ENCODE measurements at regions not wholly inside any gene's neighbourhood (a gene's known extent, or its start where the extent isn't known, plus 50 kb on each side); places are given as distances from the start of the nearest gene placed in this dataset.
"Not testable (repeated sequence)": the region's sequence is repeated elsewhere in the genome, so short reads cannot be mapped to it uniquely, and the experiment has no call there.

GRCh38 chr4:120568731-120569130 lies 353.8 kb downstream of the PRDM5 start:
- Histone ChIP-seq H3K27me3 (ENCODE audit: control insufficient read depth in 5 of 5, insufficient read depth in 4 of 5, low read length in 5 of 5) (no peaks in the 10 kb centered on the region), H3K9ac (ENCODE audit: low read length in 5 of 5) (no peak overlapping the region), H3K27ac (ENCODE audit: low read depth, low read length) (no peak overlapping the region), H3K4me1 (ENCODE audit: control insufficient read depth in 5 of 5, insufficient read depth in 5 of 5, low read length in 5 of 5) (no peaks in the 10 kb centered on the region), H3K4me3 (ENCODE audit: low read depth in 1 of 5, low read length in 5 of 5) (no peak overlapping the region), H3K9me3 (ENCODE audit: control insufficient read depth in 5 of 5, low read length in 5 of 5) (no peaks in the 10 kb centered on the region), H3K36me3 (ENCODE audit: control insufficient read depth in 5 of 5, insufficient read depth in 5 of 5, low read length in 5 of 5) (no peaks in the 10 kb centered on the region)

DNA sequence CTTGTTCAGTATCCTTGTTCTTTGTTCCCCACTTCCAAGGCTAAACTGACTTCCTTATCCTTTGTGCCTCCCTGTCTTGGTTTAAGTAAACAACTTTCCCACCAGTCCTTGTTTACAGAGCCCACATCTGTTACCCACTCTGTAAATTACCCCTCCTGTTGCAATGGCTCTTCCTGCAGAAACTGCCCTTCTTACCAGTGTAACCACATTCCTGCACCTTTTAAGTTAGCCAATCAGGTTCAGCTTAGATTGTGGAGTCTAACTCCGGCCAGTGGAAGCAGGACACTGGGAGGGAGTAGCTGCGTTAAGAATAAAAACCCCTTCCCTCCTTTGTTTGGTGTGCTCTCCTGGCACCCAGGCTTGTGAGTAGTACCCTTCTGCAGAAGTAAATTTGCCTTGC lies 360.9 kb downstream of the PRDM5 start:
- H3K27me3 ChIP-seq (ENCODE audit: control insufficient read depth in 5 of 5, insufficient read depth in 4 of 5, low read length in 5 of 5): no peaks in the 10 kb centered on the region
- H3K4me3 ChIP-seq (ENCODE audit: low read depth in 1 of 5, low read length in 5 of 5): no peak overlapping the region
- no peak overlapping the region for H3K9ac ChIP-seq (ENCODE audit: low read length in 5 of 5)
- no peak overlapping the region for H3K27ac ChIP-seq (ENCODE audit: low read depth, low read length)
- H3K9me3 ChIP-seq (ENCODE audit: control insufficient read depth in 5 of 5, low read length in 5 of 5): peaks cover 0 to 8% (median 7%) of the 10 kb centered on the region in 5 donors
- no peaks in the 10 kb centered on the region for H3K36me3 ChIP-seq (ENCODE audit: control insufficient read depth in 5 of 5, insufficient read depth in 5 of 5, low read length in 5 of 5)
- no peaks in the 10 kb centered on the region for H3K4me1 ChIP-seq (ENCODE audit: control insufficient read depth in 5 of 5, insufficient read depth in 5 of 5, low read length in 5 of 5)

- H3K27ac ChIP-seq (ENCODE audit: low read depth, low read length): no peak overlapping the region
- no peak overlapping the region for H3K9ac ChIP-seq (ENCODE audit: low read length in 5 of 5)
- no peaks in the 10 kb centered on the region for H3K36me3 ChIP-seq (ENCODE audit: control insufficient read depth in 5 of 5, insufficient read depth in 5 of 5, low read length in 5 of 5)
- no peaks in the 10 kb centered on the region for H3K4me1 ChIP-seq (ENCODE audit: control insufficient read depth in 5 of 5, insufficient read depth in 5 of 5, low read length in 5 of 5)
- no peak overlapping the region for H3K4me3 ChIP-seq (ENCODE audit: low read depth in 1 of 5, low read length in 5 of 5)
- no peaks in the 10 kb centered on the region for H3K27me3 ChIP-seq (ENCODE audit: control insufficient read depth in 5 of 5, insufficient read depth in 4 of 5, low read length in 5 of 5)
- peaks cover 0 to 8% (median 7%) of the 10 kb centered on the region in 5 donors for H3K9me3 ChIP-seq (ENCODE audit: control insufficient read depth in 5 of 5, low read length in 5 of 5)
Observed at GRCh38 chr4:120557372-120557771, 365.2 kb downstream of the PRDM5 start.

- H3K27ac ChIP-seq (ENCODE audit: low read depth, low read length): no peak overlapping the region
- H3K4me3 ChIP-seq (ENCODE audit: low read depth in 1 of 5, low read length in 5 of 5): no peak overlapping the region
- no peak overlapping the region for H3K9ac ChIP-seq (ENCODE audit: low read length in 5 of 5)
- H3K4me1 ChIP-seq (ENCODE audit: control insufficient read depth in 5 of 5, insufficient read depth in 5 of 5, low read length in 5 of 5): no peaks in the 10 kb centered on the region
- no peaks in the 10 kb centered on the region for H3K27me3 ChIP-seq (ENCODE audit: control insufficient read depth in 5 of 5, insufficient read depth in 4 of 5, low read length in 5 of 5)
- no peaks in the 10 kb centered on the region for H3K9me3 ChIP-seq (ENCODE audit: control insufficient read depth in 5 of 5, low read length in 5 of 5)
- H3K36me3 ChIP-seq (ENCODE audit: control insufficient read depth in 5 of 5, insufficient read depth in 5 of 5, low read length in 5 of 5): no peaks in the 10 kb centered on the region
Observed at GRCh38 chr4:120555058-120555457, 367.5 kb downstream of the PRDM5 start.

- H3K4me1 ChIP-seq (ENCODE audit: control insufficient read depth in 5 of 5, insufficient read depth in 5 of 5, low read length in 5 of 5): no peaks in the 10 kb centered on the region
- H3K27ac ChIP-seq (ENCODE audit: low read depth, low read length): no peak overlapping the region
- H3K4me3 ChIP-seq (ENCODE audit: low read depth in 1 of 5, low read length in 5 of 5): no peak overlapping the region
- H3K9ac ChIP-seq (ENCODE audit: low read length in 5 of 5): no peak overlapping the region
- H3K36me3 ChIP-seq (ENCODE audit: control insufficient read depth in 5 of 5, insufficient read depth in 5 of 5, low read length in 5 of 5): no peaks in the 10 kb centered on the region
- H3K27me3 ChIP-seq (ENCODE audit: control insufficient read depth in 5 of 5, insufficient read depth in 4 of 5, low read length in 5 of 5): no peaks in the 10 kb centered on the region
- H3K9me3 ChIP-seq (ENCODE audit: control insufficient read depth in 5 of 5, low read length in 5 of 5): no peaks in the 10 kb centered on the region
Observed at GRCh38 chr4:120554086-120554485, 368.4 kb downstream of the PRDM5 start.

DNA sequence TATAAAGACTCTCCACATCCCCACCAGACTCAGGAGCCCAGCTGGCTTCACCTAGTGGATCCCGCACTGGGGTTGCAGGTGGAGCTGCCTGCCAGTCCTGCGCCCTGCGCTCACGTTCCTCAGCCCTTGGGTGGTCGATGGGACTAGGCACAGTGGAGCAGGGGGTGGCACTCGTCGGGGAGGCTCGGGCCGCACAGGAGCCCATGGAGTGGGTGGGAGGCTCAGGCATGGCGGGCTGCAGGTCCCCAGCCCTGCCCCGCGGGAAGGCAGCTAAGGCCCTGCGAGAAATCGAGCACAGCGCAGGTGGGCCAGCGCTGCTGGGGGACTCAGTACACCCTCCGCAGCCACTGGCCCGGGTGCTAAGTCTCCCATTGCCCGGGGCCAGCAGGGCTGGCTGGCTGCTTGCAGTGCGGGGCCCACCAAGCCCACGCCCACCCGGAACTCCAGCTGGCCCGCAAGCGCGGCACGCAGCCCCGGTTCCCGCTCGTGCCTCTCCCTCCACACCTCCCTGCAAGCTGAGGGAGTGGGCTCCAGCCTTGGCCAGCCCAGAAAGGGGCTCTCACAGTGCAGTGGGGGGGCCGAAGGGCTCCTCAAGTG lies 371.8 kb downstream of the PRDM5 start:
- not testable (repeated sequence) for H3K27ac ChIP-seq (ENCODE audit: low read depth, low read length); H3K9ac ChIP-seq (ENCODE audit: low read length in 5 of 5); H3K9me3 ChIP-seq (ENCODE audit: control insufficient read depth in 5 of 5, low read length in 5 of 5); H3K36me3 ChIP-seq (ENCODE audit: control insufficient read depth in 5 of 5, insufficient read depth in 5 of 5, low read length in 5 of 5); H3K4me3 ChIP-seq (ENCODE audit: low read depth in 1 of 5, low read length in 5 of 5); H3K4me1 ChIP-seq (ENCODE audit: control insufficient read depth in 5 of 5, insufficient read depth in 5 of 5, low read length in 5 of 5); H3K27me3 ChIP-seq (ENCODE audit: control insufficient read depth in 5 of 5, insufficient read depth in 4 of 5, low read length in 5 of 5)

- H3K27me3 ChIP-seq (ENCODE audit: control insufficient read depth in 5 of 5, insufficient read depth in 4 of 5, low read length in 5 of 5): no peaks in the 10 kb centered on the region
- H3K9me3 ChIP-seq (ENCODE audit: control insufficient read depth in 5 of 5, low read length in 5 of 5): no peaks in the 10 kb centered on the region
- no peaks in the 10 kb centered on the region for H3K36me3 ChIP-seq (ENCODE audit: control insufficient read depth in 5 of 5, insufficient read depth in 5 of 5, low read length in 5 of 5)
- H3K4me3 ChIP-seq (ENCODE audit: low read depth in 1 of 5, low read length in 5 of 5): no peak overlapping the region
- H3K4me1 ChIP-seq (ENCODE audit: control insufficient read depth in 5 of 5, insufficient read depth in 5 of 5, low read length in 5 of 5): no peaks in the 10 kb centered on the region
- no peak overlapping the region for H3K9ac ChIP-seq (ENCODE audit: low read length in 5 of 5)
- H3K27ac ChIP-seq (ENCODE audit: low read depth, low read length): no peak overlapping the region
Observed at GRCh38 chr4:120549011-120549570, 373.4 kb downstream of the PRDM5 start.

DNA sequence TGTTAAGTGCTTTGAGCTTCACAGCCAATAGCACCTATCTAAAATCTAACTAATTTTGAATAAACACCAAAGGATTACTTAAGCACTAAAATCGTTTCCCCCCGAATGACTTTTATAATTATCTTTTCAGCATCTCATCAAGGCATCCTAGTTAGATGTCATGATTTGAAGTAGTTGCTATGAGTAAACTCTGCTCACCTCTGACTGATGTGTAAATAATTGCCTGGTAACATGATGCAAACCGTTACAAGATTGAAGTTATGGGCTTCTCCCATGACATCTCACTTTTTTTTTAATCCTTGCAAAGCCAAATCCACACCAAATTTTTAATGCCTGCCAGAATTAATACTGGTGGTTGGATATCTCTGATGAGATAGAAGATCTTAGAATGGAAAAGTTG lies 377.1 kb downstream of the PRDM5 start:
- H3K36me3 ChIP-seq (ENCODE audit: control insufficient read depth in 5 of 5, insufficient read depth in 5 of 5, low read length in 5 of 5): no peaks in the 10 kb centered on the region
- H3K9me3 ChIP-seq (ENCODE audit: control insufficient read depth in 5 of 5, low read length in 5 of 5): no peaks in the 10 kb centered on the region
- no peaks in the 10 kb centered on the region for H3K4me1 ChIP-seq (ENCODE audit: control insufficient read depth in 5 of 5, insufficient read depth in 5 of 5, low read length in 5 of 5)
- no peaks in the 10 kb centered on the region for H3K27me3 ChIP-seq (ENCODE audit: control insufficient read depth in 5 of 5, insufficient read depth in 4 of 5, low read length in 5 of 5)
- no peak overlapping the region for H3K27ac ChIP-seq (ENCODE audit: low read depth, low read length)
- H3K4me3 ChIP-seq (ENCODE audit: low read depth in 1 of 5, low read length in 5 of 5): no peak overlapping the region
- no peak overlapping the region for H3K9ac ChIP-seq (ENCODE audit: low read length in 5 of 5)

DNA sequence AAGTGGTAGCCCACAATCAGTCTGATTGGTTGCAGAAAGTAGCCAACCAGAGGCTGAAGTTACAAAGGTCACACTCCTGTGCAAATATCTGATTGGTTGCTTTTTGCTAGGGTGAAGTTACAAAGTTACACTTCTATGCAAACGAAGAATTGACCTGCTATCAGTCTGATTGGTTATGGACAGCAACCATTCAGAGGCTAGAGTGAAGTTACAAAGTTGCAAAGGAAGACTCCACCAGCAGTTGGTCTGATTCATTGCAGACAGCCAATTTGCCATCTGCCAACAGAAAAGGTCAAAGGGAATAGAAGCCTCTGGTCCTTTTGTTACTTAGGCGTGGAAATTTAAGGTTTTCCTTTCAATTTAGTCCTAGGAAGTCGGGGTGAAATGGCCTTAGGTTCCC lies 377.7 kb downstream of the PRDM5 start:
- Histone ChIP-seq H3K27me3 (ENCODE audit: control insufficient read depth in 5 of 5, insufficient read depth in 4 of 5, low read length in 5 of 5) (no peaks in the 10 kb centered on the region), H3K4me1 (ENCODE audit: control insufficient read depth in 5 of 5, insufficient read depth in 5 of 5, low read length in 5 of 5) (no peaks in the 10 kb centered on the region), H3K27ac (ENCODE audit: low read depth, low read length) (no peak overlapping the region), H3K36me3 (ENCODE audit: control insufficient read depth in 5 of 5, insufficient read depth in 5 of 5, low read length in 5 of 5) (no peaks in the 10 kb centered on the region), H3K9me3 (ENCODE audit: control insufficient read depth in 5 of 5, low read length in 5 of 5) (no peaks in the 10 kb centered on the region), H3K9ac (ENCODE audit: low read length in 5 of 5) (no peak overlapping the region), H3K4me3 (ENCODE audit: low read depth in 1 of 5, low read length in 5 of 5) (no peak overlapping the region)

DNA sequence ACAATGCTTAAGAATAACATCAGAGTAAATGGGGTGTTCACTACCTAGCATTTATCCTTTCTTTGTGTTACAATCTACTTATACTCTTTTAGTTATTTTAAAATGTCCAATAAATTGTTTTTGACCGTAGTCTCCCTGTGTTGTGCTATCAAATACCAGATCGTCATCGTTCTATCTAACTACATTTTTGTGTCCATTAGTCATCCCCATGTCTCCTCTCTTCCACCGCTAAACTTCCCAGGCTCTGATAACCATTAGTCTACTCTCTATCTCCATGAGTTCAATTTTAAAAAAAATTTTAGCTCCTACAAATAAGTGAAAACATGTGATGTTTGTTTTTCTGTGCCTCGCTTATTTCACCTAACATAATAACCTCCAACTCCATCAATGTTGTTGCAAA lies 381.9 kb downstream of the PRDM5 start:
- no peak overlapping the region for H3K4me3 ChIP-seq (ENCODE audit: low read depth in 1 of 5, low read length in 5 of 5)
- H3K27me3 ChIP-seq (ENCODE audit: control insufficient read depth in 5 of 5, insufficient read depth in 4 of 5, low read length in 5 of 5): no peaks in the 10 kb centered on the region
- no peaks in the 10 kb centered on the region for H3K36me3 ChIP-seq (ENCODE audit: control insufficient read depth in 5 of 5, insufficient read depth in 5 of 5, low read length in 5 of 5)
- H3K9me3 ChIP-seq (ENCODE audit: control insufficient read depth in 5 of 5, low read length in 5 of 5): no peaks in the 10 kb centered on the region
- no peak overlapping the region for H3K9ac ChIP-seq (ENCODE audit: low read length in 5 of 5)
- H3K4me1 ChIP-seq (ENCODE audit: control insufficient read depth in 5 of 5, insufficient read depth in 5 of 5, low read length in 5 of 5): no peaks in the 10 kb centered on the region
- no peak overlapping the region for H3K27ac ChIP-seq (ENCODE audit: low read depth, low read length)
